ENCODE measurements at regions not wholly inside any gene's neighbourhood (a gene's known extent, or its start where the extent isn't known, plus 50 kb on each side); places are given as distances from the start of the nearest gene placed in this dataset.

DNA sequence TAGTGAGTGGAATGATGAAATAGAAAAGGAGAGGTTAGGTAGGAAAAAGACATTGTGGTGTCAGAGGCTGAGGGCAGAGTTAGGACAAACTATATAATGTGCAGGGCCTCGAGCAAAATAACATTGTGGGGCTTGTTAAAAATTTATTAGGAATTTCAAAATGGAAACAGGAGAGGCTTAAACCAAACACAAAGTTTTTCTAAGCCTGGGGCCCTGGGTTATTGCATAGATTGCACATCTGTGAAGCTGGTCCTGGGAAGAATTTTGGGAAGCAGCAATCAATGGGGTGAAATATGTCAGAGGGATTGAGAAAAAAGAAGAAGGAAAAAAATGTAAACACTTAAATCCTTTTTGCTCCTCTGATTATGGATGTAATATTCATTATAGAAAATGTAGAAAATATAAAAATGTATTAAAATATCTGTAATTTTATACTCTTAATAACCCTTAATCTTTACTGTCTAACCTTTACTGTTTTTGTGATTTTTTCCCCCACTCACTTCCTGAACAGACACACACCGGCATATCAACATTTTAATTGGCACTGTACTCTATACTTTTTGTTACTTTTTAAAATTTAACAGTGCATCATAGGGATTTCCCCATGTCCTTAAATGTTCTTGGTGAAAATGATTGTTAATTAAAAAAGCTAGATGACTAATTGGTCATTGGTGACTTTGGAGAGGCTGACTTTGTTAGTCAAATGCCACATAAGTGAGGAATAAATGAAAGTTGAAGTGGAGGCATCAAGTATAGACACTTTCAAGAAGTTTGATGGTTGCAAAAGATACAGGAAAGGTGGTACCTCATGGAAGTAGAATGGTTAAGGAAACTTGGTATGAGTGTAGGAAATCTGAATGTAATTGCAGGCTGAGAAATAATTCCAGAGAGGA is 183.4 kb downstream of the NFKBIZ start:
- Histone ChIP-seq H3K36me3 (no peaks in the 10 kb centered on the region), H3K27ac (no peak overlapping the region), H3K27me3 (no peaks in the 10 kb centered on the region), H3K4me3 (no peak overlapping the region), H3K9ac (ENCODE audit: low read depth in 2 of 2, low read length in 2 of 2) (no peak overlapping the region), H3K4me1 (no peaks in the 10 kb centered on the region), H3K9me3 (no peaks in the 10 kb centered on the region)
- DNase-seq, result no peak
- intact Hi-C loops (cut with DNase I), result no loop called here
- TF ChIP-seq, protein P1, sequence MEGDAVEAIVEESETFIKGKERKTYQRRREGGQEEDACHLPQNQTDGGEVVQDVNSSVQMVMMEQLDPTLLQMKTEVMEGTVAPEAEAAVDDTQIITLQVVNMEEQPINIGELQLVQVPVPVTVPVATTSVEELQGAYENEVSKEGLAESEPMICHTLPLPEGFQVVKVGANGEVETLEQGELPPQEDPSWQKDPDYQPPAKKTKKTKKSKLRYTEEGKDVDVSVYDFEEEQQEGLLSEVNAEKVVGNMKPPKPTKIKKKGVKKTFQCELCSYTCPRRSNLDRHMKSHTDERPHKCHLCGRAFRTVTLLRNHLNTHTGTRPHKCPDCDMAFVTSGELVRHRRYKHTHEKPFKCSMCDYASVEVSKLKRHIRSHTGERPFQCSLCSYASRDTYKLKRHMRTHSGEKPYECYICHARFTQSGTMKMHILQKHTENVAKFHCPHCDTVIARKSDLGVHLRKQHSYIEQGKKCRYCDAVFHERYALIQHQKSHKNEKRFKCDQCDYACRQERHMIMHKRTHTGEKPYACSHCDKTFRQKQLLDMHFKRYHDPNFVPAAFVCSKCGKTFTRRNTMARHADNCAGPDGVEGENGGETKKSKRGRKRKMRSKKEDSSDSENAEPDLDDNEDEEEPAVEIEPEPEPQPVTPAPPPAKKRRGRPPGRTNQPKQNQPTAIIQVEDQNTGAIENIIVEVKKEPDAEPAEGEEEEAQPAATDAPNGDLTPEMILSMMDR (IDR thresholded peaks at IDR 0.05), result no peak

DNA sequence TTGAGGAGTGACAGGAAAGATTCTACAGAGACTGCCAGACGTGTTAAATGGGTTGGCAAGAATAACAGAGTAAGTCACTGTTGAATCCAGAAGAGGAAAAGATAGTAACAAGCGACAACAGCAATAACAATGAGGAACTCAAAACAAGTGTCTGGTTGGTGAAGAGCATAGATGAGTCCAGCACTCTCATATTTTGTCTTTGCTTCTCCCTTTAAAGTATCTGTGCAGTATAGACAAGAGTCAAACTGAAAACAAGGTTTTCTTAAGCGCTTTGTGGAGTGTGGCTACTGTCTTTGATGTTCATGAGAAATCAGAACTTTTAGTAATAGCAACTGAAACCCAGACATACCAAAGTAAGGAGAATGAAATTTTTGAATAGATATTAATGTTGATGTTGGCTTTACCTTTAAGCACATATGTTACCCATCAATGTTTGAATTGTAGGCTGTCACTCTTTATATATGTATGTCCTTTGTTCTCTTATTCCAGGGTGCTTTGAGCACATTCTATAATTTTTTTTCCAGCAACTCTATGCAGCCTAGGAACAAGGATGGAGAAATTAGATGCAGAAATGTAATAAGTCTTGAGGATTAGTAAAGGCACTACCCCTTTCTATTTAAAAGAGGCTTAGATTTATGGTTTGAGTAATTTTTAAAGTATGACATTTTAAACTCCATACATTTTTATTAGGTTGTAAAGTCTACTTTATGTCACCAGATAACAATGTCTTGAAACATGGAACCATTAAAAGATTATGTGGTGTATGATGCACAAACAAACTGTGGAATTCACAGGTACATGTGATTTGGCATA is 185.5 kb downstream of the NFKBIZ start:
- no peak for DNase-seq
- H3K9me3 ChIP-seq, result no peaks in the 10 kb centered on the region
- intact Hi-C loops (cut with DNase I), result no loop called here
- no peaks in the 10 kb centered on the region for H3K36me3 ChIP-seq
- no peaks in the 10 kb centered on the region for H3K4me1 ChIP-seq
- no peaks in the 10 kb centered on the region for H3K27me3 ChIP-seq
- H3K4me3 ChIP-seq, result no peak overlapping the region
- TF ChIP-seq, protein P1 (IDR thresholded peaks at IDR 0.05), result no peak
- no peak overlapping the region for H3K9ac ChIP-seq (ENCODE audit: low read depth in 2 of 2, low read length in 2 of 2)
- H3K27ac ChIP-seq, result no peak overlapping the region

GRCh38 chr3:102036017-102036416 is 186.7 kb downstream of the NFKBIZ start:
- no peak for DNase-seq
- no peaks in the 10 kb centered on the region for H3K9me3 ChIP-seq
- H3K4me3 ChIP-seq, result no peak overlapping the region
- TF ChIP-seq, protein P1 (IDR thresholded peaks at IDR 0.05), result no peak
- H3K4me1 ChIP-seq, result no peaks in the 10 kb centered on the region
- no peak overlapping the region for H3K9ac ChIP-seq (ENCODE audit: low read depth in 2 of 2, low read length in 2 of 2)
- intact Hi-C loops (cut with DNase I), result no loop called here
- H3K27ac ChIP-seq, result no peak overlapping the region
- no peaks in the 10 kb centered on the region for H3K36me3 ChIP-seq
- no peaks in the 10 kb centered on the region for H3K27me3 ChIP-seq

DNA sequence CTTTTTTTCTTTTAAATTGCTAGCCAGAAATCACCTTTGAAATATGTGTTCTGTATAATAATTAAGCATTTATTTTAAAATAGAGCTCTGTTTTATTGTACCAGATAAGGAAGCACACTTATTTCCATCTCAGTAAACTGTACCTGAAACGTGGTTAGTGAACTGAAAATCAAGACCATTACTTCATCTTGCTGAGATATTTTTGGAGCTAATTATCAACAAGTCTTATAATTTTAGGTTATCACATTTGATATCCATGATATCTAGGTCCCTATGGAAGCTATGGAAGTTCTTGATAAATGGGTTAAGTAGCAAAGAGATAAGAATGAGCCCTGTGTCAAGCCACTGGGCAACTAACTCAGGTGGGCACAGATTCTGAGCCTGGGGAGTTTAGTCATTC is 187.2 kb downstream of the NFKBIZ start:
- H3K27me3 ChIP-seq, result no peaks in the 10 kb centered on the region
- H3K4me3 ChIP-seq, result no peak overlapping the region
- no peak for DNase-seq
- H3K9ac ChIP-seq (ENCODE audit: low read depth in 2 of 2, low read length in 2 of 2), result no peak overlapping the region
- intact Hi-C loops (cut with DNase I), result no loop called here
- TF ChIP-seq, protein P1 (IDR thresholded peaks at IDR 0.05), result no peak
- no peaks in the 10 kb centered on the region for H3K9me3 ChIP-seq
- H3K4me1 ChIP-seq, result no peaks in the 10 kb centered on the region
- no peaks in the 10 kb centered on the region for H3K36me3 ChIP-seq
- no peak overlapping the region for H3K27ac ChIP-seq

GRCh38 chr3:102037209-102037608 is 187.9 kb downstream of the NFKBIZ start:
- Histone ChIP-seq H3K36me3 (no peaks in the 10 kb centered on the region), H3K27ac (no peak overlapping the region), H3K27me3 (no peaks in the 10 kb centered on the region), H3K9ac (ENCODE audit: low read depth in 2 of 2, low read length in 2 of 2) (no peak overlapping the region), H3K4me1 (no peaks in the 10 kb centered on the region), H3K4me3 (no peak overlapping the region), H3K9me3 (no peaks in the 10 kb centered on the region)
- no peak for DNase-seq
- intact Hi-C loops (cut with DNase I), result no loop called here
- TF ChIP-seq, protein P1 (IDR thresholded peaks at IDR 0.05), result no peak
